Activated CD8-positive, alpha-beta T cell treated with anti-CD3 and anti-CD28 coated beads, Interleukin-2, amount 10 ng/mL, durations not matched to agents 7 days and 5 days (primary cell): ENCODE measurements at regions not wholly inside any gene's neighbourhood (a gene's known extent, or its start where the extent isn't known, plus 50 kb on each side); places are given as distances from the start of the nearest gene placed in this dataset.

Experiments
- ATAC-seq: fragments of 150-1000 bp; cut with Tn5 transposase; one replicate; pipeline ENCODE4 v1.10.0; 2021; ENCODE audit warnings: moderate library complexity
- CTCF ChIA-PET: fragments of 350-600 bp; sonication (Branson Sonifier 250); formaldehyde crosslinking; loops from one replicate; lab custom pipeline; 2021; ENCODE audit warnings: antibody characterized with exemption; lab: Charles Lee
- POLR2A ChIA-PET: fragments of 350-600 bp; sonication (Branson Sonifier 250); formaldehyde crosslinking; loops from one replicate; lab custom pipeline; 2021; ENCODE audit warnings: antibody characterized with exemption; lab: Charles Lee
- DNase-seq: peaks from one replicate; pipeline ENCODE4 v3.0.0-alpha.2; 2020
- H3K27ac Mint-ChIP-seq: one replicate; pipeline ENCODE4 v1.8.0; 2021; ENCODE audit warnings: mild to moderate bottlenecking, mixed read lengths
- H3K27me3 Mint-ChIP-seq: one replicate; pipeline ENCODE4 v1.8.0; 2021; ENCODE audit warnings: low read depth, mixed read lengths
- H3K36me3 Mint-ChIP-seq: one replicate; pipeline ENCODE4 v1.8.0; 2021; ENCODE audit warnings: low read depth, mixed read lengths
- H3K4me1 Mint-ChIP-seq: one replicate; pipeline ENCODE4 v1.8.0; 2021; ENCODE audit warnings: low read depth, mixed read lengths
- H3K4me3 Mint-ChIP-seq: one replicate; pipeline ENCODE4 v1.8.0; 2021; ENCODE audit warnings: mild to moderate bottlenecking, mixed read lengths
- H3K9me3 Mint-ChIP-seq: one replicate; pipeline ENCODE4 v1.8.0; 2022; ENCODE audit warnings: mixed read lengths; ENCODE audit not compliant: insufficient read depth

DNA sequence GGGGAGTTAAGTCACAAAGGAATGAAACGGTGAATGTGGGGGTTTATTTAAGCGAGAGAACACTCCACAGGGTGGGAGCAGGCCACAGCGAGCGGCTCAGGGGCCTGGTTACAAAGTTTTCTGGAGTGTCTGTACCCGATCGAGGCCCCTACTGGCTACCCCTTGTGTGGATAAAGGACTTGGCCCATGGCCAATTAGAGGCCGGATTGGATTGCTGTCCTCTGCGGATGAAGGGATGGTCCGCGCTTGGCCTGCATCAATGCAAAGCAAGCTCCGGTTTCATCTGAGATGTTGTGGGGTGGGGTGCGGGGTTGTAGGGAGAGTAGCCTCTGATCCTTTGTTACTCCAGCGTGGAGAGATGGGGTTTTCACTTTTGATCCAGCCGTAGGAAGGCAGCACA is 1574.5 kb upstream of the TENM3 start:
- DNase-seq: no peak
- ChIA-PET POLR2A (no interaction called here), CTCF (no interaction called here)
- no peak for ATAC-seq
- no peak overlapping the region for H3K4me3 Mint-ChIP-seq
- H3K27me3 Mint-ChIP-seq: no peaks in the 10 kb centered on the region
- H3K27ac Mint-ChIP-seq: no peak overlapping the region
- H3K4me1 Mint-ChIP-seq: no peaks in the 10 kb centered on the region
- H3K9me3 Mint-ChIP-seq: no peaks in the 10 kb centered on the region
- H3K36me3 Mint-ChIP-seq: no peaks in the 10 kb centered on the region

DNA sequence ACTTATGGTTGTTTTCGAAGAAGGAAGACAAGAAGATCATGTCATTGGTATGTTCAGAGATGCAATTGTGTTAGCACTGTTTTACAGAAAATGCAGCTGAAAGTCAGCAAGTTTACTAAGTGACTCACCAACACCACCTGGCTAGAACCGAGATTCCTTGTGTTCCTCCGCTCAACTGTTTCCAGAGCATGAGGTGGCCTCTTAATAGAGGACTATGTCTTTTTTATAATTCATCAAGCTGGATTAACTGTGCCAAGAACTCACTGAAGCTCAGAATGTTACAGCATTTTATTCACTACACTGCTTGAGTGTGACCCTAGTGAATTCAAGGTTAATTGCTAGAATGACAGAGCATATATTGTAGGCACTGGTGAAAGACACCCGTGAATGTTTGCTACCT is 1573.5 kb upstream of the TENM3 start:
- CTCF ChIA-PET: no interaction called here
- Mint-ChIP-seq H3K4me1 (no peaks in the 10 kb centered on the region), H3K27ac (no peak overlapping the region), H3K4me3 (no peak overlapping the region), H3K9me3 (no peaks in the 10 kb centered on the region), H3K36me3 (no peaks in the 10 kb centered on the region), H3K27me3 (no peaks in the 10 kb centered on the region)
- ATAC-seq (no peak), DNase-seq (no peak)
- POLR2A ChIA-PET: no interaction called here

DNA sequence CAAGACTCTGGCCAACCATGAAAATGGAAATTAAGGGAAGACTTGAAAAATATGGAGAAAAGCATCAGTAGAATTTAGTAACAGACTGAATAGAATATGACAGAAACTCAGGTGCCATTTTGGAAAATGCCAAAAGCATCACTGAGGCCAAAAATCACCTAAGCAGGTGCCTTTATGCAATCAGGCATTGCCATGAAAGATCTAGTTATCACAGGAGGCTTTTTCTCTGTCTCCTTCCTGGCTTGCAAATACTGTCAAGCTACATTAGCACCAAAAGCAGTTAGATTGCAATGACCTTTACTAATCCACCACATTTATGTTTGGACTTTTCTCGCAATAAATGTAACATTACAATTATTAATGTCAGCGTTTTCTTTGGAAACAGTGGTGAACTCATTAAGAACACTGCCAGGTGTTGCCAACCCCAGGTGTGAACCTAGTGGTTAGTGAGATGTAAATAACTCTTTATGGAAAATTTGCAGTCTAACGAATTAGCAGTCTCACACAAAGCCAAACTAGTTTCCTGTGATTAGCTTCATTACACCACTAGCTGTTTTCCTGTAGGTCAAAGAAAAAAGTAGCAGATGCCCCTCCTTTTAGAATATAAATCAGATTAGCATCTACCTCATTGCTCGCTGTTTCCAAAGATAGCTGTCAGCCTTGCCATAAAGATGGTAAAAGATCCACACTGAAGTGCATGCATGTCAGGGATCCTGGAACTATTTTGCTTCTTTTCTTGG is 1568.4 kb upstream of the TENM3 start:
- H3K4me1 Mint-ChIP-seq: no peaks in the 10 kb centered on the region
- ATAC-seq (no peak), DNase-seq (no peak)
- H3K4me3 Mint-ChIP-seq: no peak overlapping the region
- no peak overlapping the region for H3K27ac Mint-ChIP-seq
- H3K27me3 Mint-ChIP-seq: no peaks in the 10 kb centered on the region
- ChIA-PET POLR2A (no interaction called here), CTCF (interaction anchor here (2.1 kb wide), 1 partner anchor 9 kb away, joined by 6 read pairs; no protein-coding TSS in a partner anchor)
- no peaks in the 10 kb centered on the region for H3K9me3 Mint-ChIP-seq
- no peaks in the 10 kb centered on the region for H3K36me3 Mint-ChIP-seq

DNA sequence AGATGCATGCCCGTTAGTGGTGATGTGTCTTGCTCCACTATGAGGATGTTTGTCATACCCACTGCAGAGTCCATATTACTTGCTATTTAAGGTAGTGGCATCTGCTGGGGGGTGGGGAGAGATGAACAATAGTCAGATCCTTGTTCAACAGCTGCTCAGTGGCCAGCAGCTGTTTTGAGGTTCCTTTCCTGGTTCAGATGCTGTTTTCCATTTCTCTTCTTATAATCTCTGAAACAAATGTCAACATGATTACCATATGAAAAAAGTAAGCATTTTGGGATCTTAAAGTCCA is 1567.9 kb upstream of the TENM3 start:
- ChIA-PET CTCF (interaction anchor here (2.1 kb wide), 1 partner anchor 10 kb away, joined by 6 read pairs; no protein-coding TSS in a partner anchor), POLR2A (no interaction called here)
- Mint-ChIP-seq H3K4me3 (no peak overlapping the region), H3K27ac (no peak overlapping the region), H3K4me1 (no peaks in the 10 kb centered on the region), H3K36me3 (no peaks in the 10 kb centered on the region), H3K27me3 (no peaks in the 10 kb centered on the region), H3K9me3 (no peaks in the 10 kb centered on the region)
- DNase-seq: no peak
- ATAC-seq: no peak

DNA sequence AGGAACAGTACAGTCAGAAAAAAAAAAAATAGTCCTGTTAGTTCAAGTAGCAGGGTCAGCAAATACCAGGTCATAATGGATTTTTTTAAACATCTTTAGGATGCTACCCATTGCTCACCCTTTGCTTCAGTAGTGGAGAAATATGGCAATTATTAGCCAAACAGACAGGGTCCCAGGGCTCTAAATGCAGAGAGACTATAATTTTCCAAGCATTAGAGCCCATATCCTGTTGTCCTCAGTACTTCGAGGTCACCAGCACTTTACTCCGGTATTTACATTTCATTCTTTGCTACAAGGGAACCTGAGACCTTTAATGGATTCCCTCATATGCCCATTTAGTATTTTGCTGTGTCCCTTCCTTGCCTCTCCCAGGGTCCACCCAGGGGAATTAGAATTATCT is 1562.9 kb upstream of the TENM3 start:
- DNase-seq (no peak), ATAC-seq (no peak)
- Mint-ChIP-seq H3K36me3 (no peaks in the 10 kb centered on the region), H3K27me3 (no peaks in the 10 kb centered on the region), H3K27ac (no peak overlapping the region), H3K4me3 (no peak overlapping the region), H3K4me1 (no peaks in the 10 kb centered on the region), H3K9me3 (no peaks in the 10 kb centered on the region)
- CTCF ChIA-PET: no interaction called here
- POLR2A ChIA-PET: no interaction called here

DNA sequence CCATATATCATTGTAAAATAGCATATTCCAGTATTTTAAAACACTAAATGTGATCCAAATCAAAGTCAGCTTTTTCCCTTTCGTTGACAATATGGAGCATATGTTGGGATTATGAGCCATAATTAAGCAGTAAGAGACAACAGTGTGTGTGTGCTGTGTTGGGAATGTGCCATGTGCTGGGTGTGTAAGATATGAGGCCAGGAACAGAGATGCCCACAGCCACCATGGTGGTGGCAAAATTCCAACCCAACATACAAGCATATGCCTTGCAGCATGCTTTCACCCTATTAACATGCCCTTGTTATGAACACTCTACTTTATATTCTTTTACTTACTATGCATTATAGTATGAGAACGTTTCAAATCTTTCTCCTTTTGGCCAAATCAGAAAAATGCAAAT is 1560.4 kb upstream of the TENM3 start:
- Mint-ChIP-seq H3K9me3 (no peaks in the 10 kb centered on the region), H3K36me3 (no peaks in the 10 kb centered on the region), H3K27me3 (no peaks in the 10 kb centered on the region), H3K4me1 (no peaks in the 10 kb centered on the region), H3K4me3 (no peak overlapping the region), H3K27ac (no peak overlapping the region)
- no peak for DNase-seq
- ATAC-seq: no peak
- POLR2A ChIA-PET: no interaction called here
- CTCF ChIA-PET: no interaction called here

DNA sequence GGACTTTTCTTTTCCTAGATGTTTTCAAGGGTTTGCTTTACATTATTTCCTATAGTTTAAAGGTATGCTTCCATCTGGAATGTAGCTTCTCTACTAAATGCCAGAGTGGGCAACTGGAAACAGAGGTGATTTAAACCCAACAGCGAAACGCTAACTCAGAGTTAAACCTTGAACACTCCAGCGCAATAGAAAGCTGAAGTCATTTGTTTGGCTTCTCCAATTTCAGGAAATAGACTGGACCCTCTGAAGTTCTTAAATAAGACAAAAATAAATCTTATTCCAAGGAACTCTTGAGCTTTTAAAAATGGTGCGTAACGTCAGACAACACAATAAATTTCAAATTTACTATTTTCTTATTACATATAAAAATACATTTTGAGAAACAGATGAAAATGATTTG is 1560.0 kb upstream of the TENM3 start:
- ATAC-seq (no peak), DNase-seq (no peak)
- H3K4me1 Mint-ChIP-seq: no peaks in the 10 kb centered on the region
- no peaks in the 10 kb centered on the region for H3K36me3 Mint-ChIP-seq
- no peaks in the 10 kb centered on the region for H3K27me3 Mint-ChIP-seq
- no peaks in the 10 kb centered on the region for H3K9me3 Mint-ChIP-seq
- no peak overlapping the region for H3K27ac Mint-ChIP-seq
- H3K4me3 Mint-ChIP-seq: no peak overlapping the region
- CTCF ChIA-PET: no interaction called here
- POLR2A ChIA-PET: no interaction called here

DNA sequence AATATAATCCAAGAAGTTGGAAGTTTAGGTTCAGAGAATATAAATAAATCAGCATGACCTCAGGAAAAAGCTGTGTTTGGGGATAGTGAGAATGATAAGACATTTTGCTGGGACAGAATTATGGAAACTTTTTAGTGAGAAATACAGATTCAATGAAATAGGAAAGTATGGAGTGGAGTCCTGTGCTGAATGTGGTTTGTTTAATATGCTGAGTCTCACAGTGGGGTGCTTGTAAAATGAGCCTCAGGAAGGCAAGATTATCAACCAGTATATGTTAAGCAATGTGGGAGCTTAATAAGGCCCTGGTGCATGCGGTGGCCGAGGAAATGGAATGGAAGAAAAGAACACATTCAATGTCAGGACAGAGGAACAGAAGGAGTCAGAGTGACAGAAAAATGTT is 1554.7 kb upstream of the TENM3 start:
- H3K27me3 Mint-ChIP-seq: no peaks in the 10 kb centered on the region
- ATAC-seq: no peak
- H3K9me3 Mint-ChIP-seq: no peaks in the 10 kb centered on the region
- CTCF ChIA-PET: no interaction called here
- H3K4me3 Mint-ChIP-seq: no peak overlapping the region
- POLR2A ChIA-PET: no interaction called here
- H3K4me1 Mint-ChIP-seq: no peaks in the 10 kb centered on the region
- DNase-seq: no peak
- no peak overlapping the region for H3K27ac Mint-ChIP-seq
- no peaks in the 10 kb centered on the region for H3K36me3 Mint-ChIP-seq

DNA sequence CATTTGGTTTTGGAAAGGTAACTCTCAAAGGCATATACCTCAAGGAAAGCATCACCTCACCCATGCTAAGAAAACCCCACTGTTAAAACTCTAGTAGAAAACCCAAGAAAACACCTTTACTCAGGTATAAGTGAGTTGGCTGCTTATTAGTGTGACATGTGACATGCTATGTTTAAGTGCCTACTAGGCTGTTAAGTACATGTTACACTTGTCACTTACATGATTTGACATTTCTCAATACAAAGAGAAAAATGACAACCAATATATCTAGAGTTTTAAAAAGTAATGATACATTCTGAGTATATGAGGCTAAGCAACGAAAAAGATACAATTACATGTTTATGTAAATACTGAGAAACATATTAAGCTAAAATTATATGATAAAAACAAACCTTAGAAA is 1548.3 kb upstream of the TENM3 start:
- Mint-ChIP-seq H3K4me1 (no peaks in the 10 kb centered on the region), H3K9me3 (peaks cover 7% of the 10 kb centered on the region), H3K36me3 (no peaks in the 10 kb centered on the region), H3K27ac (no peak overlapping the region), H3K27me3 (no peaks in the 10 kb centered on the region), H3K4me3 (no peak overlapping the region)
- ChIA-PET CTCF (no interaction called here), POLR2A (no interaction called here)
- ATAC-seq (no peak), DNase-seq (no peak)

DNA sequence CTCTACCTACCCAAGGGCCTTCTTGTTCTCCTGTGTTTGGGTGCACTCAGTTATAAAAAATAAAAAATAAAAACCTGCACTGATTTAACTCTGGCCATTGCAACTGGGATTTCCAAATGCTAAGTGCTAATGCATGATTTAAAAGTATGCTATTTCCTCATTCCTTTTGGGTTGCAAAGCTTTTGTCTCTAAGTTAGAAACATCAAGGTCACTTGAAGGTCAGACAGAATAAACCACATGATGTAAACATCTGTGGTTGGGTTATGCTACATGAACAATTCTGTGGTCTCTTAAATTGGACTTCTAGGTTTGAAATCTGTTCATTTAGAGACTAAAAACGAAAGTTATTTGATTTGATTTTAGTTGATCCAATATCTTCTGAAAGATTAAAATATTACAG is 1547.4 kb upstream of the TENM3 start:
- H3K27me3 Mint-ChIP-seq: no peaks in the 10 kb centered on the region
- DNase-seq (no peak), ATAC-seq (no peak)
- peaks cover 7% of the 10 kb centered on the region for H3K9me3 Mint-ChIP-seq
- H3K36me3 Mint-ChIP-seq: no peaks in the 10 kb centered on the region
- H3K4me1 Mint-ChIP-seq: no peaks in the 10 kb centered on the region
- POLR2A ChIA-PET: no interaction called here
- CTCF ChIA-PET: no interaction called here
- H3K27ac Mint-ChIP-seq: no peak overlapping the region
- no peak overlapping the region for H3K4me3 Mint-ChIP-seq

DNA sequence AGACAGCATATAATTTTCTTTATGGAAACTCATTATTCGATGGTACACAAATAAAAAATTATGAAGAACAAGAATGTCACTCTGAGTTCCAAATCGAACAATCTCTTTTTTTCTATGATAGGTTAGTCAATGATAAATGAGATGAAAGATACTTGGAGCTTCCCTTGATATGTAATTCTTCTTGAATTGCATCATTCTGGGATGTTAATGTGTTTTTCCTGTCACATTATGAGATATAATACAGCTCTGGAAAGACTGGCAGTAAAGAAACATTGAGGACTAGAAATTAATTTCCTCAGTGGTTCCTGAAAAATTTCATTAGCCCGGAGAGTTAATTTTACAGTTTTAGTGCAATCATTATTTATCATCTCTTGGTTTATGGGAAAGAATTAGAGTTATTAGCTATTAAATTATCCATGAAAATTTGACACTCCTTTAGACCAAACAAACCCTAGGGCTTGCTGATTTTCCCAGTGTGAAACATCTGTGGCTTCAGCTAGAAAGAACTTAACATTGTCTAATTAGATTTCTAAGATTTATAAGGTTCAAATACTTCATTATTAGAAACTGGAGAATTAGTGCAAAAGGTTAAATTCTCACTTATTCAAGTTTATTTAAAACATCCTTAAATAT is 1546.6 kb upstream of the TENM3 start:
- no peaks in the 10 kb centered on the region for H3K27me3 Mint-ChIP-seq
- POLR2A ChIA-PET: no interaction called here
- no peaks in the 10 kb centered on the region for H3K4me1 Mint-ChIP-seq
- H3K27ac Mint-ChIP-seq: no peak overlapping the region
- H3K36me3 Mint-ChIP-seq: no peaks in the 10 kb centered on the region
- peaks cover 7% of the 10 kb centered on the region for H3K9me3 Mint-ChIP-seq
- CTCF ChIA-PET: no interaction called here
- ATAC-seq (no peak), DNase-seq (no peak)
- H3K4me3 Mint-ChIP-seq: no peak overlapping the region

DNA sequence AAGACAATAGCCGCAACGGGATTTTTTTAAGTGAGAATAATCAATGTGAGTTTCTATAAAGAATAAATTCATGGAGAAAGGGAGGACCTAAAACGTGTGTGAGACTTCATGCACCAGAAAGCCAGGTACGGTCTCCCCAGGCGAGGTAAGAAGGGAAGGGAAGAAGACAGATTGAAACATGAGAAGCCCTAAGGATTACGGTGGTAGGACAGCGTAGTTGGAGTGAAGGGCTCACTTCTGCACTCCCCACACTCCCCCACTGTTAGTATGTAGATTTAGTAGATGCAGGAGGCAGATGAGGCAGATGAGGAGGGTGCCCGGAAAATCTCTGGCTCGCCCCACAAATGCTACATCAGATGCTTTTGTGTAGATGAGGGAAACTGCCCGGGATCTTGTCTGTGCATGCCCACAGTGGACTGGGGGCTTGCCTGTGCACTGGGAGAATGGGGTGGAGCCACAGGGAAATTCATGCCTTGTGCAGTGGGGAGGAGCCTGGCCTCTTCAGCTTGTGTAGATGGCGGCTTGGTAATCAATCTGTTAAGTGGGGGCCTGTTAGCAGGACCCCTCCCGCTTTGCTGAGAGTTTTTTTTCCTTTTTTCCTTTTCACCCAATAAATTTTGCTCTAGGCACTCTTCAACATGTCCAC is 1544.5 kb upstream of the TENM3 start:
- DNase-seq (no peak), ATAC-seq (no peak)
- Mint-ChIP-seq H3K4me1 (no peaks in the 10 kb centered on the region), H3K27ac (no peak overlapping the region), H3K27me3 (no peaks in the 10 kb centered on the region), H3K36me3 (no peaks in the 10 kb centered on the region), H3K4me3 (no peak overlapping the region), H3K9me3 (peaks cover 5% of the 10 kb centered on the region)
- POLR2A ChIA-PET: no interaction called here
- CTCF ChIA-PET: no interaction called here
